Glutamatergic neuron (in vitro differentiated cells): ENCODE measurements at regions not wholly inside any gene's neighbourhood (a gene's known extent, or its start where the extent isn't known, plus 50 kb on each side); places are given as distances from the start of the nearest gene placed in this dataset.
"Not testable (repeated sequence)": the region's sequence is repeated elsewhere in the genome, so short reads cannot be mapped to it uniquely, and the experiment has no call there.

Experiments
- DNase-seq: peaks from one replicate; pipeline ENCODE4 v3.0.0; 2022
- H3K27ac Mint-ChIP-seq: one replicate; pipeline ENCODE4 v1.8.0; 2020; ENCODE audit warnings: mild to moderate bottlenecking, mixed read lengths, inconsistent platforms; ENCODE audit not compliant: unreplicated experiment
- H3K27me3 Mint-ChIP-seq: one replicate; pipeline ENCODE4 v1.8.0; 2020; ENCODE audit warnings: mild to moderate bottlenecking, moderate library complexity, mixed read lengths, inconsistent platforms; ENCODE audit not compliant: unreplicated experiment
- H3K36me3 Mint-ChIP-seq: one replicate; pipeline ENCODE4 v1.8.0; 2020; ENCODE audit warnings: mild to moderate bottlenecking, mixed read lengths, inconsistent platforms; ENCODE audit not compliant: unreplicated experiment
- H3K4me1 Mint-ChIP-seq: one replicate; pipeline ENCODE4 v1.8.0; 2020; ENCODE audit warnings: mild to moderate bottlenecking, low read depth, mixed read lengths, inconsistent platforms; ENCODE audit not compliant: unreplicated experiment
- H3K4me3 Mint-ChIP-seq: one replicate; pipeline ENCODE4 v1.8.0; 2020; ENCODE audit warnings: mild to moderate bottlenecking, mixed read lengths, inconsistent platforms; ENCODE audit not compliant: unreplicated experiment
- H3K9me3 Mint-ChIP-seq: one replicate; pipeline ENCODE4 v1.8.0; 2020; ENCODE audit warnings: mild to moderate bottlenecking, moderate library complexity, mixed read lengths, inconsistent platforms; ENCODE audit not compliant: unreplicated experiment
- TF ChIP-seq, protein P1 (sequence below): fragments of 200-600 bp; sonication (generic); IDR thresholded peaks from one replicate; pipeline ENCODE4 v1.5.0; 2021; ENCODE audit not compliant: partially characterized antibody, unreplicated experiment

DNA sequence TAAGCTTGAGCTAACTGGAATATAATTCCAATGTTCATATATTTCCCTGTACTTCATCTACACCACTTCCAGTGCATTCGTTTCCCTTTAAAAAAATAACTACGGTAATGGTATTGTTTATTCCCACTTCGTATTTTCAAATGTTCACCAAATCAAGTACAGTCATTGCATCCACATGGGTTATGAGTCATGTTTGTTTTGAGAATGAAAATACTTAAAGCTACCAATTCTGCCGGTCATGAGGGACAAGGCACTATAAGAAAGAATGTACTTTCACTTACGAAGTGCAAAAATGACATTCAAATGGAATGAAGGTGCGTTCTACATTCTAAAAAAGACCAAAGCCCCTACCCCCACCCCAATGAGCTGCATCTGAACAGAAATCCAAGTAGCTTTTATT, 174.4 kb upstream of the FGF13 start:
- Mint-ChIP-seq H3K4me1 (no peaks in the 10 kb centered on the region), H3K9me3 (no peaks in the 10 kb centered on the region), H3K27me3 (no peaks in the 10 kb centered on the region), H3K36me3 (no peaks in the 10 kb centered on the region), H3K27ac (no peak overlapping the region), H3K4me3 (no peak overlapping the region)
- TF ChIP-seq, protein P1, sequence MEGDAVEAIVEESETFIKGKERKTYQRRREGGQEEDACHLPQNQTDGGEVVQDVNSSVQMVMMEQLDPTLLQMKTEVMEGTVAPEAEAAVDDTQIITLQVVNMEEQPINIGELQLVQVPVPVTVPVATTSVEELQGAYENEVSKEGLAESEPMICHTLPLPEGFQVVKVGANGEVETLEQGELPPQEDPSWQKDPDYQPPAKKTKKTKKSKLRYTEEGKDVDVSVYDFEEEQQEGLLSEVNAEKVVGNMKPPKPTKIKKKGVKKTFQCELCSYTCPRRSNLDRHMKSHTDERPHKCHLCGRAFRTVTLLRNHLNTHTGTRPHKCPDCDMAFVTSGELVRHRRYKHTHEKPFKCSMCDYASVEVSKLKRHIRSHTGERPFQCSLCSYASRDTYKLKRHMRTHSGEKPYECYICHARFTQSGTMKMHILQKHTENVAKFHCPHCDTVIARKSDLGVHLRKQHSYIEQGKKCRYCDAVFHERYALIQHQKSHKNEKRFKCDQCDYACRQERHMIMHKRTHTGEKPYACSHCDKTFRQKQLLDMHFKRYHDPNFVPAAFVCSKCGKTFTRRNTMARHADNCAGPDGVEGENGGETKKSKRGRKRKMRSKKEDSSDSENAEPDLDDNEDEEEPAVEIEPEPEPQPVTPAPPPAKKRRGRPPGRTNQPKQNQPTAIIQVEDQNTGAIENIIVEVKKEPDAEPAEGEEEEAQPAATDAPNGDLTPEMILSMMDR = no peak
- DNase-seq = no peak

DNA sequence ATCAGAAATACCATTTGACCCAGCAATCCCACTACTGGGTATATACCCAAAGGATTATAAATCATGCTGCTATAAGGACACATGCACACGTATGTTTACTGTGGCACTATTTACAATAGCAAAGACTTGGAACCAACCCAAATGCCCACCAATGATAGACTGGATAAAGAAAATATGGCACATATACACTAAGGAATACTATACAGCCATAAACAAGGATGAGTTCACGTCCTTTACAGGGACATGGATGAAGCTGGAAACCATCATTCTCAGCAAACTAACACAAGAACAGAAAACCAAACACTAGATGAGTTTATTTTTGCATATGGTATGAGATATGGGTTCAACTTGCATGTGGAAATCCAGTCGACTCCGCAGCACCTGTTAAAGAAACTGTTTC, 168.8 kb upstream of the FGF13 start:
- not testable (repeated sequence) for H3K27me3 Mint-ChIP-seq, H3K4me3 Mint-ChIP-seq, H3K36me3 Mint-ChIP-seq, DNase-seq, H3K9me3 Mint-ChIP-seq, H3K4me1 Mint-ChIP-seq, H3K27ac Mint-ChIP-seq

DNA sequence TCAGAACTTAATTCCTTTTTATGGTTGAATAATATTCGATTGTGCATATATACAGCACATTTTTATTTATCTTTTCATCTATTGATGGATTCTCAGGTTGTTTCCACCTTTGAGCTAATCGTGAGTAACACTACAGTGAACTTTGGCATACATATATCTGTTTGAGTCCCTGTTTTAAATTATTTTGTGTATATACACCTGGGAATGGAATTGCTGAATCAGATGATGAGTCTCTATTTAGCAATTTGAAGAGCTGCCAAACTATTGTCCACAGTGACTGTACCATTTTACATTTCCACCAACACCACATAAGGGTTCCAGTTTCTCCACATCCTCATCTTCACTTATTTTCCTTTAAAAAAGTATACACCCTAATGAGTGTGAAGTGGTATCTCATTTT, 166.2 kb upstream of the FGF13 start:
- Mint-ChIP-seq H3K27me3 (peaks cover 1% of the 10 kb centered on the region), H3K36me3 (no peaks in the 10 kb centered on the region), H3K27ac (no peak overlapping the region), H3K4me3 (no peak overlapping the region), H3K9me3 (no peaks in the 10 kb centered on the region), H3K4me1 (no peaks in the 10 kb centered on the region)
- TF ChIP-seq, protein P1 = no peak
- DNase-seq = no peak

- H3K36me3 Mint-ChIP-seq = no peaks in the 10 kb centered on the region
- H3K9me3 Mint-ChIP-seq = no peaks in the 10 kb centered on the region
- H3K27ac Mint-ChIP-seq = no peak overlapping the region
- no peaks in the 10 kb centered on the region for H3K4me1 Mint-ChIP-seq
- no peak overlapping the region for H3K4me3 Mint-ChIP-seq
- TF ChIP-seq, protein P1 = no peak
- peaks cover 1% of the 10 kb centered on the region for H3K27me3 Mint-ChIP-seq
- DNase-seq = no peak
Observed at GRCh38 chrX:138875472-138875871, 164.0 kb upstream of the FGF13 start.

DNA sequence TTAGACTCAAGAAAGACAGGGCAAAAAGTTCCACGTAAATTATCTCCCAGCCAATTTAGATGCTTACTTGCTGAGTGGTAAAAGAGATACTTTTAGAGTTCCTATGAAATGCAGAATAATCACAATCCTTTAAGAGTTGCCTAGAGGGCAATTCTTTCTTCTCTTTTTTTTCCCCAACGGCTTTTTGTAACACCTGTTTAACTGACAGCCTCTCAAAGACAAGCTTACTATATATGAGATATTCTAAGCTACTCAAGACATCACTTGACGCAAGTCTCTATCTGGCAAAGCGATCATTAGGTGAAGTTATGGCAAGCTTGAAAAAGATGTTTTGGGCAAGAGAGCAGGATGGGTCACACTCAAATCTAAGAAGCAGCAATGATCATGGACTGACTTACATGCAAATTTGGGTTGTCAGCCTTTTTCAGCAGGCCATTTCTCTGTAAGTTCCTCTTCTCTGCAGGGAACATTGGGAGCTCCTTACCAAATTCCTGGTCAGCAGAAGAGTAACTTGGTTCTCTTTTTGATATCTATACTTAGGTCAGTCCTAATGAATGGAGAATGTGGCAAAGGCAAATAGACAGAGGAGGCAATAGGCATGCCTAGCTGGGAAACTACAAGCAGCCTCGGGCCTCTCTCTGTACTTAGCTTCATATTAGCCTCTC, 162.9 kb upstream of the FGF13 start:
- no peak overlapping the region for H3K27ac Mint-ChIP-seq
- H3K4me1 Mint-ChIP-seq = no peaks in the 10 kb centered on the region
- no peak for DNase-seq
- H3K27me3 Mint-ChIP-seq = peaks cover 1% of the 10 kb centered on the region
- H3K36me3 Mint-ChIP-seq = no peaks in the 10 kb centered on the region
- no peak overlapping the region for H3K4me3 Mint-ChIP-seq
- TF ChIP-seq, protein P1 = no peak
- H3K9me3 Mint-ChIP-seq = no peaks in the 10 kb centered on the region

- H3K4me1 Mint-ChIP-seq, H3K27ac Mint-ChIP-seq, H3K27me3 Mint-ChIP-seq, H3K4me3 Mint-ChIP-seq, DNase-seq, H3K9me3 Mint-ChIP-seq, H3K36me3 Mint-ChIP-seq: not testable (repeated sequence)
Observed at GRCh38 chrX:138873640-138874039, 162.1 kb upstream of the FGF13 start.
